ENCODE measurements at regions not wholly inside any gene's neighbourhood (a gene's known extent, or its start where the extent isn't known, plus 50 kb on each side); places are given as distances from the start of the nearest gene placed in this dataset.

GRCh38 chr5:143559586-143560109, 156.2 kb upstream of the NR3C1 start:
- Histone ChIP-seq H3K36me3 (ENCODE audit: control insufficient read depth, low read length) (no peaks in the 10 kb centered on the region), H4K20me1 (ENCODE audit: control insufficient read depth, insufficient read depth, low read depth, low read length) (no peaks in the 10 kb centered on the region), H3F3A (ENCODE audit: control insufficient read depth, insufficient read depth) (peaks cover 2% of the 10 kb centered on the region; the same call in 1 of the 2 replicates), H3K27ac (ENCODE audit: low read depth, low read length) (no peak overlapping the region), H3K4me1 (ENCODE audit: control insufficient read depth, low read length) (peaks cover 36% of the 10 kb centered on the region), H3K79me2 (ENCODE audit: control insufficient read depth, low read length) (no peaks in the 10 kb centered on the region), H3K4me2 (ENCODE audit: low read length) (no peak overlapping the region), H3K9me2 (replicated peaks; ENCODE audit: control insufficient read depth, low read length) (no peaks in the 10 kb centered on the region), H3K27me3 (ENCODE audit: control insufficient read depth, low read length) (no peaks in the 10 kb centered on the region), H3K4me3 (ENCODE audit: low read length) (no peak overlapping the region), H3K9me3 (ENCODE audit: control insufficient read depth, insufficient read depth, low read length) (no peaks in the 10 kb centered on the region)
- TF ChIP-seq CTCF (IDR thresholded peaks at IDR 0.05; ENCODE audit: low read depth, low read length, poor library complexity, severe bottlenecking) = no peak
- no peak for TF ChIP-seq EZH2phosphoT487 (IDR thresholded peaks at IDR 0.05; ENCODE audit: borderline replicate concordance, low read length)

GRCh38 chr5:143558048-143558447, 154.6 kb upstream of the NR3C1 start:
- no peaks in the 10 kb centered on the region for H3K9me2 ChIP-seq (replicated peaks; ENCODE audit: control insufficient read depth, low read length)
- no peaks in the 10 kb centered on the region for H3F3A ChIP-seq (ENCODE audit: control insufficient read depth, insufficient read depth)
- peaks cover 20% of the 10 kb centered on the region for H3K4me1 ChIP-seq (ENCODE audit: control insufficient read depth, low read length)
- no peak overlapping the region for H3K4me3 ChIP-seq (ENCODE audit: low read length)
- H3K27ac ChIP-seq (ENCODE audit: low read depth, low read length) = no peak overlapping the region
- H3K27me3 ChIP-seq (ENCODE audit: control insufficient read depth, low read length) = no peaks in the 10 kb centered on the region
- TF ChIP-seq CTCF (IDR thresholded peaks at IDR 0.05; ENCODE audit: low read depth, low read length, poor library complexity, severe bottlenecking) = no peak
- TF ChIP-seq EZH2phosphoT487 (IDR thresholded peaks at IDR 0.05; ENCODE audit: borderline replicate concordance, low read length) = no peak
- H3K36me3 ChIP-seq (ENCODE audit: control insufficient read depth, low read length) = no peaks in the 10 kb centered on the region
- H4K20me1 ChIP-seq (ENCODE audit: control insufficient read depth, insufficient read depth, low read depth, low read length) = no peaks in the 10 kb centered on the region
- H3K4me2 ChIP-seq (ENCODE audit: low read length) = no peak overlapping the region
- H3K9me3 ChIP-seq (ENCODE audit: control insufficient read depth, insufficient read depth, low read length) = no peaks in the 10 kb centered on the region
- H3K79me2 ChIP-seq (ENCODE audit: control insufficient read depth, low read length) = no peaks in the 10 kb centered on the region

GRCh38 chr5:143557061-143557818, 153.8 kb upstream of the NR3C1 start:
- Histone ChIP-seq H3K4me1 (ENCODE audit: control insufficient read depth, low read length) (peaks cover 17% of the 10 kb centered on the region), H4K20me1 (ENCODE audit: control insufficient read depth, insufficient read depth, low read depth, low read length) (no peaks in the 10 kb centered on the region), H3K36me3 (ENCODE audit: control insufficient read depth, low read length) (no peaks in the 10 kb centered on the region), H3K79me2 (ENCODE audit: control insufficient read depth, low read length) (no peaks in the 10 kb centered on the region), H3K27me3 (ENCODE audit: control insufficient read depth, low read length) (no peaks in the 10 kb centered on the region), H3K27ac (ENCODE audit: low read depth, low read length) (no peak overlapping the region), H3K9me3 (ENCODE audit: control insufficient read depth, insufficient read depth, low read length) (no peaks in the 10 kb centered on the region), H3K4me3 (ENCODE audit: low read length) (no peak overlapping the region), H3K4me2 (ENCODE audit: low read length) (no peak overlapping the region), H3F3A (ENCODE audit: control insufficient read depth, insufficient read depth) (no peaks in the 10 kb centered on the region), H3K9me2 (replicated peaks; ENCODE audit: control insufficient read depth, low read length) (no peaks in the 10 kb centered on the region)
- TF ChIP-seq CTCF (IDR thresholded peaks at IDR 0.05; ENCODE audit: low read depth, low read length, poor library complexity, severe bottlenecking) = no peak
- TF ChIP-seq EZH2phosphoT487 (IDR thresholded peaks at IDR 0.05; ENCODE audit: borderline replicate concordance, low read length) = no peak

All from DOHH2 (cell line).